Hematopoietic multipotent progenitor cell (in vitro differentiated cells): ENCODE measurements at regions not wholly inside any gene's neighbourhood (a gene's known extent, or its start where the extent isn't known, plus 50 kb on each side); places are given as distances from the start of the nearest gene placed in this dataset.
"Not testable (repeated sequence)": the region's sequence is repeated elsewhere in the genome, so short reads cannot be mapped to it uniquely, and the experiment has no call there.

Experiments
- DNase-seq, 3 donors: peaks; one replicate each; pipeline ENCODE4 v3.0.0-alpha.2; 2011 to 2015; ENCODE audit warnings: low read depth in 2 of 3, low spot score in 2 of 3

DNA sequence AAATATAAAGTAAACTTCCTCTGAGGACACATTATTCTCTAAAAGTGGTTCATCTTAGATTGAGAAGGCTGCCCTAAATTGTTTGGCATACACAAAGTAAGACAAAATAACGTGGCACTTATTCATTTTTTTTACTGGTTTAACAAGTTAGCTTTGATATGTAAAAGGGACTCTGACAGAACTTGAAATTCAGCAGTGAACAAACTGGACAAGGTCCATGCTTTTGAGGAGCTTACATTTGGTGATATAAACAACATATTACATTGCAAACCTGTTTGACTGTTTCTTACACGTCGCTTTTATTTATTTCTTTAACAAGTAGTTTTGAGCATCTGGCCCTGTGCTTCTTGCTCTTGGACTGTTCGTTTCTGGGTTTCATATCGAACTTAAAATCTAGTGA, 253.1 kb upstream of the POM121L12 start:
- DNase-seq = no peak

DNA sequence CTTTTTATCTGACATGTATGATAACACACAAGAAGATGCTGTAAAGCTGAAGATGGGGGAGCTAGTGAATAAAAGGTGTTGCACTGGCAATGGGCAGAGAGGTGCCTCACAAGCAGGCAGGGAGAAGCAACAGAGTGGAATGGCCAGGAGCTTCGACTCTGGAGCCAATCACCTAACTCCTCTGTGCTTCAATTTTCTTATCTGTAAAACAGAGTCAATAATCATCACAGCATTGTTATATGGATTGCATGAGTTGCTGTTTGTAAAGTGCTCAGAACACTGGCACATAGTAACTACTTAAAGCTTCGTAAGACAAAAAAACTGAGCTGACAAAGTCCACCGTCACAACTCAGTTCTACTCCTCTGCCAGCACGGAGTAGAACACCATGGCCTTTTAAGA, 254.2 kb upstream of the POM121L12 start:
- DNase-seq = no peak

DNA sequence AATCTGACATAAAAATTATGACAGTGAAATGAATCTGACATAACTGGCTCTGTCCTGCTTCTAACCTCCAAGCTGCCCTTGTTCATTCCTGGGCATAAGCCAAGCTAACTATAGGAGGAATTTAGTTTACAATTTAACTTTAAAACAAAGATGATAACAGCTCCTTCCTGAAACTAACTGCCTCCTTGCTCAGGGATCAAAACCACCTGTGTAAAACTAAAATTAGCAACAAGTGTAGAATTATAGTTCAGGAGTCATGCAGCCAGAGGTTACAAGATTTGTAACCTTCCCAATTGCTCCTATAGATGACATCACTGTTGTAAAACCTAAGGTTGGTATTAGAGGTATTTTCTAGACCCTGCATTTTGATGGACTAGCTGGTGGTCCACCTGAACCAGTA, 256.4 kb upstream of the POM121L12 start:
- DNase-seq = no peak

DNA sequence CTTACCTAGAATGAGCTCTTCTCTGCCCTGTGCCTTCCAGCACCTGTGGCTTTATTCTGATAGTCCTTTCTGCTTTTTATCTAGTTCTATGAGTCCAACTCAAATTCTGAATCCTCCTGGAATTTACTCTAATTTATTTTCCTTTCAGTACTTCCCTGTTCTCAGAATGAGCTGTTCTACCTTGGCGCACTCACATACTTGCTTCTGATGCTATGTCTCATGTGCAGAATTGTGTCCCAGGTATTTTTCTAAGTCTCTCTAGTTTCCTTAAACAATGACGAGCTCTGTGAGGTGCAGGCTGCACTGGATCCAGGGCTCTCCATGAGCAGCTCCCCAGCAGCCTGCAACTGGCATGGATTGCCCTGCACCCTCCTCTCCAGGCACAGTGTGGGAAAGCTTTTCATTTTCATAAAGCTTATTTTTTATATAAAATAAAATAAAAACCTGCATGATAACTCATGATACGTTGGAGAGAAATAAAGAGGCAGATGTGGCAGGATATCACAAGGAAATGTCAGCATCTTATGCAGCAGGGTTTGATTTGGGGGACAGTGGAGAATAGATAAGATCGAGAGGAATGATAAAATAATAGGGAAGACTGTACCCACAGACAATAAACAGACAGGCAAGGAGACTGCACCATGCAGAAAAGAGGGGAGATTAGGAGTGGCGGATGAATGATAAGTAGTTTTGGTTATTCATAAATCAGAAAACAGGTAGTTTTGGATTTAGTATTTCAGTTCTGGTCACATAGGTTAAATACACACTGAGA, 258.2 kb upstream of the POM121L12 start:
- DNase-seq = no peak

DNA sequence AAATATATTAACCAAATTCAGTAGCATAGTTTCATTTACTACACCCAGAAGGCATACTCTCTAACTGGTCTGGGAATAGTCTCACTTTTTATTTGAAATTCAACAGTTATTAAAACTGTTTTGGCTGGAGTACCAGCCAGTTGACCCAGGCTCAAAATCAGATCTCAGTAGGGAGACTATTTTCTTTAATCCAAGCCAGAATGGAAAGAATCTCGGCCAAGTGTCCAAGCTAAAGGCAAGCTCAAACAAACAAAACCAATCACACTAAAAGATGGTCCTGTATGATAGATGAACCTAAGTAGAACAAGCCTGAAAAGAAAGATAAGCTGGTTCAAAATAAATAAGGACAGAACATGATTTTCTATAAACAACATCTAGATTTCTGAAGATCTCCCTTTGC, 259.6 kb upstream of the POM121L12 start:
- DNase-seq = no peak

DNA sequence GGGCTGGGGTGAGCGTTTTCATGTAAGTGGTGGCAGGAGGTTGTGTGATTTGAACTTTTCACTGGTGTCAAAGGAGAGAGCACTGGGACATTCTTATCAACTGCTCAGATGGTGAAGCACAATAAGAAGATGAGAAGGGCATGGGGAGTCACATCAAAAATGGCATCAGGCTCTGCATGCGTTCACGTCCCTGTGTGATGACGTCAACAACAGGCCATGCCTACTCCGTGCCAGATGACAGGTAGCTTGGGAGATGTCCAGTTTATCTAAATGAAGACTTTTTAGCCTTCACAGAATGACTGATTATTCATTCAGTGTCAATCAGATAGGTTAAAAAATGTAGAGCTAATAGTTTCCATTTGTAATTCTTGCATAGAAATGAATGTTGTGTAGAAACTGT, 264.3 kb upstream of the POM121L12 start:
- no peak for DNase-seq

DNA sequence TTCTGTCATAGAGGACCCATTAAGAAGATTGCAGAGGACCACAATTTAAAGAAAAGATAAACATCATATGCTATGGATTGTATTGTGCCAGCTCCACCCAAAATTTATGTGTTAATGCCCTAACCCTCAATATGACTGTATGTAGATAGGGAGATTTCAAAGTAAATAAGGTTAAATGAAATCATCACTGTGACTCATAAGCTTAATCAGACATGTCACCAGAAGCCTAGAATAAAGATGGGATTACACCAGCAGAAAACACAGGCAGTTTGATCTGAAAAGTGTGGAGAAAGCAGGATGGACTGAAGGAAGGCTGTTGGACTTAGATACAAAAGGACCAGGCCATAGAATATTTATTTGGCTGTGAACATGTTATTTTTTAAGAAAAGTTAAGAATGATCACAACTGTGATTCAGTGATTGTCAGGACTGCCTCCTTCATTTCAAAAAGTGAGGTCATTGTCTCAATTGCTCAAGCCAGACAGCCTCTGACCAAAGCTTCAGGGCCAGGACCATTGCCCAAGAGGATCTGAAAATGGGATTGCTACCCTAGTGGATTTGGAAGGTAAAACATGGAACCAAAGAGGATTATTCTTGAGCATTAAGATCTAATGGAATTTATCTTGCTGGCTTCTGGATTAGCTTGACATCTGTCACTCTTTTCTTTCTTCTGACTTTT, 270.8 kb upstream of the POM121L12 start:
- no peak for DNase-seq

DNA sequence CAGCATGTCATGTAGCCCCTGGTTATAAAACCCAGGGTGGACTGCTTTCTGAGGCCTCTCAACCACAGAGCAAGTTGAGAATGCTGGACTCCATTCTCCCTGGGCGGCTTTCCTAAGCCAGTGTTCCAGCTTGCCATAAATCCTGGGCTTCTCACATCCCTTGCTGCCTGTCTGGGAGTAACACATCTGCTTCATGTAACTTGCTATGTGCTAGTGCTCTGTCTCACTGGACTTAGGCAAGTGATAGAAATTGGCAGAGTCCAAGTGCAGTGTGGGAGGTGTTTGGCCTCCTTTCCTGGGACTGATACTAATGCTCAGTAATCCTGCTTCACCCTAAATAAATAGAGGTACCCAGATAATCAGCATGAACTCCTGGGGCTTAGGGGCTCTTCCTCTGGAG, 277.1 kb upstream of the POM121L12 start:
- no peak for DNase-seq

DNA sequence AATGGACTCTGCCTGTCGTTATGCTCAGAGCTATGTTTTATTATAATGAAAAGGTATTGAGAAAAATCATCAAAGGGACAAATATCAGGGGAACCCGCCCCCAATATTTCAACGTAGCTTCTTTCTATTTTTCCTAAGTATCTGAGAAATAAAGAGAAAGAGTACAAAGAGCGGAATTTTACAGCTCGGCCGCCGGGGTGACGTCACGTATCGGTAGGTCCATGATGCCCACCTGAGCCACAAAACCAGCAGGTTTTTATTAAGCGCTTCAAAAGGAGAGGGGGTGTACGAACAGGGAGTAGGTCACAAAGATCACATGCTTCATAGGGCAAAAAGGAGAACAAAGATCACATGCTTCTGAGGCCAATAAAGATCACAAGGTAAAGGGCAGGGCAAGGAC, 281.6 kb upstream of the POM121L12 start:
- no peak for DNase-seq

DNA sequence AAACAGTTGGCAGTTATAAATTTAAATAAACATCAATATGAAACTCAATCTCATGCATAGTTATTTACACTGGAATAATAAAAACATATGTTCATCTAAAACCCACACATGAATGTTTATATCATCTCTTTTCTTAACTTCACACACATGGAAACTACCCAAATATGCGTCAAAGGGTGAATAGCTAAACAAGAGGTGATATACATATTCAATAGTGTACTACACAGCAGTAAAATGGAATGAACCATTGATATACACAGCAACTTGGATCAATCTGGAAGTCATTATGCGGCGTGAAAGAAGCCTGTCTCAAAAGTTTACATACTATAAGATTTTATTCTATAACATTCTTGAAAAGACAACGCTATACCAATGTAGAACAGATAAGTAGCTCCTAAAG, 282.5 kb upstream of the POM121L12 start:
- no peak for DNase-seq

DNA sequence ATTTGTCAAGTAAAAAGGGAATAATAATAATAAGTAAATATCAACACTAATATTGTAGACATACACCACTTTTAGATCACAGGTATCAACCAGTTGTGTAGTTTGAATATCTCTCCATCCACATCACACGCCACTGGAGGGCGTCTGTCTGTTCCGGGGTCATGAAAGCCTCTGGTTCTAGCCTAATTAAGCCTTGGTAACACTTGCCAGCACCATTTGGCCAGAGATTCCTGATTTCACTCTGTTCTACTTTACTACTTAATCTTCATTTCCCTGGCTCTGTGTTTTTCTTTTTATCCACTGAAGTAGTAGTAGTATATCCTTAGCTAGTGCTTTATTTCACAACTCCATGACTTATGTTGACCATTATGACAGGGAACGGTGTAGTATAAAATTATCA, 285.6 kb upstream of the POM121L12 start:
- DNase-seq = no peak

DNA sequence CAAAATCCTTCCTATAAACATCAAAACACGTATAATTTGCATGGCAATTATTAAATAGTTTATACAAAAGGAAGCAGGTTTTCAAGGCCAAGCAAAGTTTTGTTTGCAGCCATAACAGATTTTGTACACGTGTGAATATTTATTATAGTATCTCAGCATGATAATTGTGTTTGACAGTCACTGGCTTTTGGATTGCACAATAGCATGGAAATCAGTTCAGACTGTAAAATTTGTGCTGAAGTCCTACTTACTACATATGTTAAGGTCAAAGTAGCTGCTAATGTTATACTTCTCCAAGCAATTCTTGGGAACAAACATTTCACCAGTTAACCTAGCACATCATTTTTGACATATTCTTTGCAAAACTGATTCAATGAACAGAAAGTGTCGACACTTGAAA, 287.6 kb upstream of the POM121L12 start:
- DNase-seq = no peak

DNA sequence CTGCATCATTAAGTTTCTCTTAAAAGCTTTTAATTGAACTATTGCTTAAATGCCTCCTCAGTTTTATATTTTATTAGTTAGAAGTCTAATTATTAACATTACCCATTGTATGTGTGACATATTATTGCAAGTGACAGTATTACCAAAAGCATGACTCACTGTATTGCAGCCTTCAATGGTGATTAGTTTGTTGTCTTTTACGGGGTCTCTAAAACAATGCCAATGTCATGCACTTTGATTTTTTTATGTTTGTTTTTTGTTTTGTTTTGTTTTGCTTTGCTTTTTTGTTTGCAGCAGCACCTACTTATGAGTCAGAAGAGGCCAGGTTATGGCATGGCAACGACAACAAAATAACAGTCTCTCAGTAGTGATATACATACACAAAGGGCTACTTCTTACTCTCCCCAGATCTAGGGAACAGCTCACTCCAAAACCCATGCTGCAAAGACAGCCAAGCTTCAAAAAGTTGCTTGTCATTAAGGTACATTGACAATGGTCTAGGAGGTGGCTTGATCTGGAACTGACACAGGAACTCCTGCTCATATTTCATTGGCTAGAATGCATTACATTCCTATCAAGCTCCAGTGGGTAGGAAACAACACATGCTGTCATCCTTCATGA, 293.7 kb upstream of the POM121L12 start:
- no peak for DNase-seq

DNA sequence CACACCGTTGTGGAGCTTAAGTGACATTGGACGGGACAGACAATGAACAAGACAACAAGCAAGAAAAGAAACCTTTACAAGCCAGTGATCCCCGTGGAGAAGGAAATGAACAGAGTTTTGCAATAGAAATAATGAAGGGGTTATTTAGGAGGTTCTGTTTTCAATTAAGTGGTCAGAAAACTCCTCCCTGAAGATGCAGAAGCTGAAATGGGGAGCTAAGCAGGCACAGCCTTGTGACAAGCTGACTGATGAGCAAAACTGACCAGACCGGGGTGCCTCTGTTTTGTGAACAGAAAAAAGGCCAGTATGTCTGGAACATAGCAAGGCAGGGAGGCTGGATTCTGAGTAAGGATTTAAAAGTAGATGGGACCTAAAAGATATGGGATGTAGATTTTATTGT, 299.8 kb upstream of the POM121L12 start:
- DNase-seq = no peak

DNA sequence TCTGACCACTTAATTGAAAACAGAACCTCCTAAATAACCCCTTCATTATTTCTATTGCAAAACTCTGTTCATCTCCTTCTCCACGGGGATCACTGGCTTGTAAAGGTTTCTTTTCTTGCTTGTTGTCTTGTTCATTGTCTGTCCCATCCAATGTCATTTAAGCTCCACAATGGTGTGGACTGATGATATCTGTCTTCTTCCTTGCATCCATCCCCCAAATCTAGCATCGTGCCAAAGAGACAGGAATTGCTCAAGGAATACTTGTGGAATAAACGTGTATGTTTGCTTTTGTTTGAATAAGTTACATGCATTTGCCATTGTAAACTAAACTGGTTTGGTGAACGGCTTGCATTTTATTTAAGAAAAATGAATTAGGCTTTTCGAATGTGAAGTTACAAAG, 306.8 kb upstream of the POM121L12 start:
- DNase-seq = not testable (repeated sequence)

DNA sequence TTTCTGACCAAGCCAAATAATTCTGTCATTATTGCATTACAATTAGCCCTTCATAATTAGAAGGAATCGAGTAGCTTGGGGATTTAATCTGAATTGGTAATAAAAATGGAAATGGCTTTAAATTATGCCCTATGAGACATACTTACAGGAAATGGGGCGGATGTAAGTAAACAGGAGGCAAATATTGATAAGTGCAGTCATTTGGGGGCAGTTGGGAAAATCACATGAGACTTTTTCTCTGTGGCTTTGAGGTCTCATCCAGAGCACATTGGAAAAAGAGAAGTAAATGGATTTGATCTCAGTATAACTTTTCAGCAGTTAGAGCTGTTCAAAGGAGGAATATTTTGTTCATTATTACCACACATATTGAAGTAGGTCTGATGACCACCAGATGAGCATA, 307.8 kb upstream of the POM121L12 start:
- peak in 2 of 3 donors; percentile 39 to 56 for DNase-seq

DNA sequence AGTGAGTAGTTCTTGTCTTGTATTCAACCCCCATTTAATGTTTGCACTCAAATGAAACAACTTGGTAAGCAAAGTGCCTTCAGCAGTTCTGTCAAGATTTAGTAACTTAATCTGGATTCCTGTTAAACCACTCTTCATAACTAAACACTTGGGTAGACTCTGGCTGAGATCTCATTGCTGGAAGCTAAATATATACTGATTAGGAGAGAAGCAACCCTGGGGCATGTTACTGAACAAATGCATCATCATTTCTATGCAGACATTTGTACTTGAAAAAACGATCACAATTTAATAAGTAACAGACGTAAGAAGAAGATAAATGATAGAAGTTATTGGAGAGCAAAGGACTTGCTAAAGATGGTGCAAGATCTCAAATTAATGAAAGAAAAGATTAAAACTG, 308.4 kb upstream of the POM121L12 start:
- no peak for DNase-seq

DNA sequence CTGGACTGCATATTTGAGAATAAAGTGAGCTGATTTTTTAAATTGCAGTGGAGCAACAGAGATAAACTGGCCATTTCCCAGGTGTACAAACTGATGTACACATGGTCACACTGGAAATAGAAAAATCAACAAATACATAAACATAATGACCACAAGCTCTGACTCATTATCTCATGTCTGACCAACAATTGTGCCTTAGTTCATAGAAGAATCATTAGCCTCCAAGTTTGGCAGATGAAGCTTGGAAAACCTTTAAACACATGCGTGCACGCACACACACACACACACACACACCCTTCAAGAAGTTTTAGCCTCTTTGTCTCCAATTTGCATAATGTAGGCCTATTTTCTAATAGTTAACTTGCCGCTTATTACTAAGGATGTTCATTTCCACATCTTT, 308.9 kb upstream of the POM121L12 start:
- DNase-seq = no peak

DNA sequence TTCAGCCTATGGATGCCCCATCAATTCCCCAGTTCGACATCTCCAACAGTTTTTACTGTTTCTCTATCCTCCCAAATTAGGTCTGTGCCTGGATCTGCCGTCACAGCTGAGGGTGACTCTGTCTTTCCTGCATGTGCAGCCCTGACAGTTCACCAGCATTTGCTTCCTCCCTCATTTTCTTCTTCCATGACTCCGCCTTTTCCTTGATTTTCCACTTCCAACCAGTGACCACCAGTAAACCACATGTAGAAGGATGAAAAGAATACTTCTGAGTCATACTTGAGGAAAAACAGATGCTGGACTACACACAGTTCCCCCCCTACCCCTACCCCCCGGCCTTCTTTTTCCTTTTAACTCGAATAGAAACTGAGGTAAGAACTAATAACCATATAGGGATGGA, 311.8 kb upstream of the POM121L12 start:
- no peak for DNase-seq

DNA sequence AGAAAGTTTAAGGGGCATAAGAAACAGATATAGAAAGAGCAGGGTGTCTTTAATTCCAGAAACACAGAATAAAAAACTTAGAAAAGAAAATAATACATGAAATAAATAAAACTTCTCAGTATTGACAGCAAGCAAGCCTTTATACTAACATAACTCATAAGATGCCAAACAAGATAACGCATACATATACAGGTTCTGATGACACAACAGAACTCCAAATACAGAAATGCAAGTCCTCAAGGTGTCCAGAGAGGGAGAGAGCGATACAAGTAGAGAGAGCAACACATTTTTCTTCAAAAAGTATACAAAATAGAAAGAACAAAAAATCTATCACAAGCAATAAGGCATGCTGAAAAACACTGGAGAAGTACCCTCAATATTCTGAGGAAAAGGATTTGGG, 314.6 kb upstream of the POM121L12 start:
- DNase-seq = no peak

DNA sequence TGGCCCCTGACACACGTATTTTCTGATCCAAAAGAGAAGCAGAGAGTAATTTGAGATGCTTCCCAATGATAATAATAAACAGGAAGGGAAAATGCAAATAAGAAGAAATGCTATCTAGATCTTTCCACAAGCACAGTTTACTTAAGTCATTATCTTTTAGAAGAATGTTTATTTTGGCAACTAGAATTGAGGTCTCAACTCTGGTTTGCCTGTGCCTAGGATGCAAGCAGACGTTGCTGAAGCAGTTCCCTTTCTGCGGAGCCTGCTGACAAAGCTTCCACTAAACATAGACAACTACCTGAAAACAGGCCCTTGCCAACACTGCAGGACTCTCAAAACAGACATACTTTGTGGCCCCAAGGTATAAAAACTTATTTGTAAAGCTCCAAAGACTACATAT, 315.8 kb upstream of the POM121L12 start:
- DNase-seq = no peak

DNA sequence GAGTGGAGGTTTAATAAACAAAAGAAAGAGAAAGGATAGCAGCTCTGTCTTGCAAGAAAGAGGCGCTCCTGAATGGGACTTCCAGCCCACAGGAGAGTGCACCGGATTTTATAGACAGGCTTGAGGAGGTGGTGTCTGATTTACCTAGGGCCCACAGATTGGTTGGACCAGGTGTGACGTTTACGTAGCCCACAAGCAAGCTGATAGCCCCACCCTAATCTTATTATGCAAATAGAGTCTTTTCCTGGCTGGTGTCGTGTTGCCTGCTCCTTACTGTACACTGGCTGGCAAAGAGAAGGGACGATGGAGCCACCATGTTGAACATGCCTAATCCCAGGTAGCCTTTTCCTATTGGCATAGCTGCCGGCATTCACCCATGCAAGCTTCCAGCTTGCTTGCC, 319.7 kb upstream of the POM121L12 start:
- DNase-seq = no peak
